ENCODE measurements at regions not wholly inside any gene's neighbourhood (a gene's known extent, or its start where the extent isn't known, plus 50 kb on each side); places are given as distances from the start of the nearest gene placed in this dataset.
A peak's percentile ranks its signal among the peaks of the same experiment; 100 is the strongest.

GRCh38 chr11:79980916-79981315 is 540.1 kb upstream of the TENM4 start:
- no peak for DNase-seq (ENCODE audit: low read depth in 2 of 2)

DNA sequence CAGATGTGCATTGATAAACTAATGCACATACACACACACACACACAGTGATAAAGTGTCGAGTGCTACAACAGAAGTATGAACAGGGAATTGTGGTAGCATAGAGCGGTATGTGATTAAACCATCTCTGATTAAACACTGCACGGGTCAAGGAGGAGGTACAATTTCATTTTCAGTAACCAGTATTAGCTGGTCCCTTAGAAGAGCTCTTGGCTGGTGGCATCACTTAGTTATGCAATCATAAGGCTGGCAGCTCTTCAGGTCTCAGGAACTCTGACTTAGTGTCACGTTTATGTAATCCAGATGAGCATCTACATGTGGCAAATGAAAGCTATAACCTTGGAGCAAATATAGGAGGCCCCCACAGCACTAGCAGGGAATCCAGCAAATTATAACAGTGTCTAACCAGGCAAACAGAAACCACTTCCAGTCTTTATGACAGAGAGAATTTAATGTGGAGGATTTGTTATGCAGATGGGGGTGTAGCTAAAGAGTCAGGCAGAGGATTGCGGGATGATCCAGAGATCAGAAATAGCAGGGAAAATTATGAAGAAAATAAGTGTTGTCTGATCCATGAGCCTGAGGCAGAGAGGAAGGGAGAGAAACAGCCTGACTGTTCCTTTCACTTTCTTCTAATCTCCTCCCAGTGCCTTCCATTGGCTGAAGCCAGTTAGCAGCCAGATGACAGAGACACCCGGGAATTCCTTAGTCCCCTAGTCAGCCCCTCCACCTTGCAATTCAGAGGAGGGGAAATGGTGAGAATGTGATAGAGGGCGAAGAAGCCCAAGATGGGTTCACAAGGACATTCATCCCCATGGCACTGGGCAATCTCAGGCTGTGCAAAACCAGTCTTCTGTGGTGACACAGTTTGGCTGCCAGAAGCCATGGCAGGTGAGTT is 533.1 kb upstream of the TENM4 start:
- peak in 1 of 2 experiments; percentile 4 for DNase-seq (ENCODE audit: low read depth in 2 of 2)

DNA sequence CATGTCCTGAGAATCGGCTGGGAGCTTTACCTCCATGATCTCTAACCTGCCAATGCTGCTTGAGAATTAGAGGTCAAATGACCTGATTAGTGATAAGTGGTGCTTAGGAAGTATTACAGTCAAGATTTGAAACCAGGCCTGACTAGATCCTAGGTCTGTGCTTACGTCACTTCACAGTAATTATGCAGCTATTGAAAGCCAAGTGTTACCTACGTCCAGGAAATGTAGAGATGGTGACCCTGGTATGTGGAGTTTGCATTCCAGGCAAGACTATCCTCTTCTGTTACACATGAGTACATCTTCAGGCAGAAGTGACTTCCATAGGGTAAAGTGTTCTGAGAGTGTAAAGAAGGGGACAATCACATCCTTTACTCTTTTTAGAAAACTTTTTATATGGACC is 530.4 kb upstream of the TENM4 start:
- DNase-seq (ENCODE audit: low read depth in 2 of 2): no peak

GRCh38 chr11:79966592-79966991 is 525.8 kb upstream of the TENM4 start:
- no peak for DNase-seq (ENCODE audit: low read depth in 2 of 2)

- no peak for DNase-seq (ENCODE audit: low read depth in 2 of 2)
These were observed 523.2 kb upstream of the TENM4 start for GRCh38 chr11:79963856-79964645.

- no peak for DNase-seq (ENCODE audit: low read depth in 2 of 2)
These were observed 519.6 kb upstream of the TENM4 start for GRCh38 chr11:79960461-79960860.

DNA sequence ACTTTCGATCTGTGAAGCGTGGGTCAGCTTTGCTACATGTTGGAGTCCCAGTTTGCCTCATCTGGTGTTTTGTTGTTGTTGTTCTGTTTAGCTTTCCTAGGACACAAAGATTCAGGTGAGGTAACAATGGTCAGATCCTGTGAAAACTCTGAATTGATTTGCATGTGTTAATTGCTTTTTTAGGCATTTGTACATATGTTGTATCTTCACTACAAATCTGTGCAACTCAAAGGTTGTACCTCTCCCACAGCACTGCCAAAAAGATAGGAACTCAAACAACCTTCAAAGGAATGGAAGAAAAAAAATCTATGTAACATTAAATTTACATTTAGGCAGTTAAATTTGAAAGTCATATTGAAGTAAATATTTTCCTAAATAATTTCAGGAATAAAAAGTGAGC is 518.5 kb upstream of the TENM4 start:
- no peak for DNase-seq (ENCODE audit: low read depth in 2 of 2)

- no peak for DNase-seq (ENCODE audit: low read depth in 2 of 2)
These were observed 516.9 kb upstream of the TENM4 start for GRCh38 chr11:79957702-79958101.

DNA sequence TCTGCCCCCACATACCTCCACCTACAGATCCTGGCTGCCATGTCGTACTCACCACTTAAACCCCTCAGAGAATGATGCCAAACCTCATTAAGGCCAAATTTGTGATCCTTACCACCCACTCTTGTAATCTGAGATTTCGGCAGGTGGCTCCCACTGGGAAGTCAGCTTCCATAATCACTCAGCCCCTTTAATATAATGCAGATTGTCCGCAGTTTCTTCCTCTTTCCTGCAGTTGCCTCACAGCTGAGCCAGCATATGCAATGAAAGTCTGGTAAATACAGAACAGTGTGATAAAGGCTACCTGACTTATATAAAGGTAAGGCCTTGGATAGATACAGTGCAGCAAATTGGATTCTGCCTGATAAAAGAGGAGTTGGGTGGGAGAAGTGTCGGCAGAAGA is 515.2 kb upstream of the TENM4 start:
- no peak for DNase-seq (ENCODE audit: low read depth in 2 of 2)

- DNase-seq (ENCODE audit: low read depth in 2 of 2): no peak
These were observed 512.8 kb upstream of the TENM4 start for GRCh38 chr11:79953629-79954028.

- DNase-seq (ENCODE audit: low read depth in 2 of 2): no peak
These were observed 509.9 kb upstream of the TENM4 start for GRCh38 chr11:79950741-79951140.

DNA sequence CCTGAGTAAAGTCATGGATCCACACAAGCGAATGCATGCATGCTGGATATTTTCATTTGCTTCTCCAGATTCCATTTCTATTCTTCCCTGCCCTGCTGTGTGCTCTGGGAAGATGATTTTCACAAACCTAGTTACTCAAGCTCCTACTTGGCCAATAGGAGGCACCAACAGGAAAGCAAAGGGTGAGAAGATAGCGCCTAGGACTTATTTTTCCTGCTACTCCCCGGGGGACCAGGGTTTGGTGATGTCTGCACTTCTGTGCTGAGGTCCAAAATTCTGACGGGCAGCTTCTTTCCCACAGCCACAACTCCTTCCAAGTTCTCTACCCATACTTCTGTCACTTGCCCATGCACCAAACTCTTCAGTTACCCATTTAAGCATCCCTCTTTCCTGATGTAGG is 509.3 kb upstream of the TENM4 start:
- DNase-seq (ENCODE audit: low read depth in 2 of 2): no peak

- no peak for DNase-seq (ENCODE audit: low read depth in 2 of 2)
These were observed 508.7 kb upstream of the TENM4 start for GRCh38 chr11:79949574-79949973.

DNA sequence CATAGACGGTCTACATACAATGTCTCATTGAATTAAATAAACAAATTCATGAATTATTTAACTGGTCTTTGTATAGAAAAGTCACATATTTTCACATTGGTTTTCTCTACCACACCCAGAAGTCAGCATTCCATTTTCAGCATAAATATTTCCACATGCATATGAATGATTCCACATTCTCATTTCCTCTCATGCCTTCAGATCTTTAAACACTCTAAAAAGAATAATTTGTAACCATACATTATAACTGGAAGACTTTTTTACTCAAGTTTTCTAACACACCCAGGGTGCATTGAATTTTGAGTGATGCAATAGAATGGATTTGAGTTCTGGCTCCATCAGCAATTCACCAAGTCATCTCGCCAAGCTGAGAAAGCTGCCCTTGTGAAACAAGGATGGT is 501.8 kb upstream of the TENM4 start:
- no peak for DNase-seq (ENCODE audit: low read depth in 2 of 2)

GRCh38 chr11:79942090-79942489 is 501.3 kb upstream of the TENM4 start:
- no peak for DNase-seq (ENCODE audit: low read depth in 2 of 2)

DNA sequence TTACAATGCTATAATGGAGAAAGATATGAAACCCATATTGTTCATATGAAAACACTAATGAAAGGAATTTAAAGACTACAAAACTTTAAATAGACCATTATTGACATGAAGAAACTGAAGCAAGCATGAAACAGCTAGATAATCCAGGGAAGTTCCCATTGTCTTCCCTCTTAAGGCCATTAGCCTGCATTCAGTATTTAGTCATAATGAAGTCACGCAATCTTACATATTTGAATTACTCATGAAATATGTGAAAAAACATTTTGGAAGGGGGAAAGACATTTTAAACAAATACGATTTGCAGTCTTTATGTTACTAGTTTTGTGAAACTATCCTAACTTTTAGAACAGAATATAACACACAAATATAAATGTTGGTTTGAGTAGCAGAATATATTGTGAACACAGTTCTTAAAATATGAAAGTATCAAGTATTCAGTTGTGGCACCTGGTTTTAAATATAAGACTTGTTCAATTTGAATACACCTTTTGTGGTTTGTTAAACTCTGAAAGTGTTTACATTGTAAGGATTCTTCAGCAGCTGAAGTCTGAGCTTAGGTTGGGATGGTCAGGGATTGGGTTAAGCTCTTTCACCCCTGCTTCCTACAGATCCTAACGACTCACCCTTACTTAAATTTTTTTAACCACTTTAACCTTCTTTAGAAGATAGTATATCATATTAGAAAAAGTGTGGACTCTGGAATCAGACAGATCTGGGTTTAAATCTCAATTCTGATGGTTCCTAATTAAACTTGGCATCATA is 500.3 kb upstream of the TENM4 start:
- DNase-seq (ENCODE audit: low read depth in 2 of 2): peak in 1 of 2 experiments; percentile 32

DNA sequence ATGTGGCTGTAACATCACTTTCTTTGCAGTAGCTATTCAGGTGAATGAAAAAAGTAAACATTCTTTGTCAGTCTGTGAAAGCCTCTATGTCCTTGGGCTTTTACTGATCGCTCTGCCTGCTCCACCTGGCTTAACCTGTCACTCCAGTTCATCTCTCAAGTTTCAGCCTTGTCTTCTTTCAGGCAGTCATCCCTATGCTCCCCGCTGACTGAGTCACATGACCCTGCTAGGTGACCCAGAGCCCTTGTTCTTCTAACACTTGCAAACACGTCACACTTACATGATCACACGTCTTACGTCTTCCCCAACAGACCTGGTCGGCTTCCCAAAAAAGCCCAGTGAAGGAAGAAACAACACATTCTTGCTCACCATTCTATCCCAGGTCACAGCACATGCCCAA is 499.3 kb upstream of the TENM4 start:
- DNase-seq (ENCODE audit: low read depth in 2 of 2): no peak

DNA sequence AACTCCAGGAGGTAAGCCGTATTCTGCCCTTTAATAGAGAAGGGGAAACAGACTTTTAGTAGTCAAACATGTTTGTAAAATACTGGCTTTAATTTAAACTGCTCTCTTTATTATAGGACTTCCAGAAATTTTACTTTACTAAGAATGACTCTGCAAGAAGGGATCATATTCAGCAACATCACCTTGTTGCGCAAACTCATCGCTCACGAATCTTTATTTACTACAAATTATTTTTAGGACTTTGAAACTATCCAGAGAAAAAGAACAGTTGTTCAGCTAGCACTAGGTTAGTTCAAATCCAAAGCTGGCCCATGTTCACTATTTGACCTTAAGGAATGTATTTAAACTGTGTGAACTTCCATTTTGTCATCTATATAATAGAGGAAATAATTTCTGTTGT is 498.3 kb upstream of the TENM4 start:
- no peak for DNase-seq (ENCODE audit: low read depth in 2 of 2)

- peak in 1 of 2 experiments; percentile 20 for DNase-seq (ENCODE audit: low read depth in 2 of 2)
These were observed 497.0 kb upstream of the TENM4 start for GRCh38 chr11:79937676-79938334.

- no peak for DNase-seq (ENCODE audit: low read depth in 2 of 2)
These were observed 491.8 kb upstream of the TENM4 start for GRCh38 chr11:79932612-79933011.

GRCh38 chr11:79931692-79932091 is 490.9 kb upstream of the TENM4 start:
- DNase-seq (ENCODE audit: low read depth in 2 of 2): no peak

DNA sequence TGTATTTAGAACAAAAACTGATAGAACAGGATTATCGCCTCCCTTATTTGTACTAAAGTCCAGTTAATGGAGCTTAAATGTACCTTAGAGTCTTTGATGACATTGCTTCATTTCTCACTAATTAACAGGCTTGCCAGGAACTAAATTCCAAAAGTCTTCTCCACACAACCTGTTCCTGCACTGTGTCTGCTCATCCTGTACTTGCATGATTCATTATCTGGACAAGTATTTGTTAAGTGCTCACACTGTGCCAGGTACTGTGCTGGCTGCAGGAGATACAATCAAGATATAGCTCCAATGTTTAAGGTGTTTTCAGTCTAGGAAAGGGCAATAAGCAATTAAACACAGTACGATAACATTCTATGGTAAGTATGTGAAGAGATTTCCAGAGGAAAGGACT is 485.9 kb upstream of the TENM4 start:
- DNase-seq (ENCODE audit: low read depth in 2 of 2): no peak

All from fibroblast of skin of left quadriceps (primary cell).